H1 (cell line): ENCODE measurements at regions not wholly inside any gene's neighbourhood (a gene's known extent, or its start where the extent isn't known, plus 50 kb on each side); places are given as distances from the start of the nearest gene placed in this dataset.

Experiments used
- HDAC2 ChIP-seq, 2 experiments: fragments of 300-600 bp in 1 of 2; sonication (generic) in 1 of 2; IDR thresholded peaks; 2 replicates each; pipeline ENCODE4 v1.6.1; 2011 to 2012; ENCODE audit warnings: low read depth in 2 of 2, low read length in 2 of 2, mild to moderate bottlenecking in 2 of 2, moderate library complexity in 2 of 2, borderline replicate concordance in 1 of 2, inconsistent platforms in 1 of 2
- HDAC6 ChIP-seq: IDR thresholded peaks from one replicate; pipeline ENCODE4 v1.7.1; 2012; ENCODE audit warnings: low read depth, mild to moderate bottlenecking, inconsistent platforms, low read length, moderate library complexity
- RFX5 ChIP-seq: IDR thresholded peaks from 2 replicates; pipeline ENCODE4 v1.6.1; 2011; ENCODE audit warnings: low read depth, low read length, improper control_type of control experiment, borderline replicate concordance
- TF ChIP-seq, protein P1 (sequence below), 3 experiments: IDR thresholded peaks; 1 replicate in 2 of 3; 2 replicates in 1 of 3; pipeline versions ENCODE4 v1.5.1 to v1.6.1; 2011; ENCODE audit warnings: low read length in 3 of 3, mild to moderate bottlenecking in 3 of 3, inconsistent platforms in 2 of 3, low read depth in 1 of 3, moderate library complexity in 1 of 3; ENCODE audit not compliant: insufficient read depth in 1 of 3; ENCODE audit errors: control extremely low read depth in 1 of 3

DNA sequence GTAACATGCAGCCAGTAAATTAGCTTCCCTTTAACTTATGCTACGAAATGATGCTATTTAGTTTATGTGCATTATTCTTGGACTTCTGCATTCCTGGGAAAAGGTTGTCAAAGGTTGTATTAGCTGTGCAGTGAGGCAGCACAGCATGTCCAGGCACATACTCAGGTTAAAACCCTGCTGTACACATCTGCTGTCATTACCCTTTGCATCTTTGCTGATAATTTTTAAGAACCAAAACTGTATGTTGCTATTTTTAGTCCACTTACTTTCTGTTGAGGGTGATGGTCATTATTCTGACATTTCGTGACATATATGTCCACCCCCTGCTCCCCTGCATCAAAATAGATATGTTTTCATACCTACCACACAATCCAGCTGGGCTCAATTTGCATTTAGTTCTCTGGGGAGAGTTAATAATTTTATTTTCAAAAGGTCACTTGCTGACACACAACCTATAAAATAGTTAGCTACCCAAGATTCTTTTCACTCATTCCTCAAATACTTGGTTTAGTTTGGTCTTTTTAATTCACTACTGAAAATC lies 142.5 kb upstream of the SPACA1 start (continued):
- TF ChIP-seq HDAC2 (IDR thresholded peaks at IDR 0.05; ENCODE audit: borderline replicate concordance in 1 of 2, low read depth in 2 of 2, low read length in 2 of 2) (no peak), RFX5 (no peak), HDAC6 (no peak)
- TF ChIP-seq, protein P1, sequence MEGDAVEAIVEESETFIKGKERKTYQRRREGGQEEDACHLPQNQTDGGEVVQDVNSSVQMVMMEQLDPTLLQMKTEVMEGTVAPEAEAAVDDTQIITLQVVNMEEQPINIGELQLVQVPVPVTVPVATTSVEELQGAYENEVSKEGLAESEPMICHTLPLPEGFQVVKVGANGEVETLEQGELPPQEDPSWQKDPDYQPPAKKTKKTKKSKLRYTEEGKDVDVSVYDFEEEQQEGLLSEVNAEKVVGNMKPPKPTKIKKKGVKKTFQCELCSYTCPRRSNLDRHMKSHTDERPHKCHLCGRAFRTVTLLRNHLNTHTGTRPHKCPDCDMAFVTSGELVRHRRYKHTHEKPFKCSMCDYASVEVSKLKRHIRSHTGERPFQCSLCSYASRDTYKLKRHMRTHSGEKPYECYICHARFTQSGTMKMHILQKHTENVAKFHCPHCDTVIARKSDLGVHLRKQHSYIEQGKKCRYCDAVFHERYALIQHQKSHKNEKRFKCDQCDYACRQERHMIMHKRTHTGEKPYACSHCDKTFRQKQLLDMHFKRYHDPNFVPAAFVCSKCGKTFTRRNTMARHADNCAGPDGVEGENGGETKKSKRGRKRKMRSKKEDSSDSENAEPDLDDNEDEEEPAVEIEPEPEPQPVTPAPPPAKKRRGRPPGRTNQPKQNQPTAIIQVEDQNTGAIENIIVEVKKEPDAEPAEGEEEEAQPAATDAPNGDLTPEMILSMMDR (IDR thresholded peaks at IDR 0.05; ENCODE audit: control extremely low read depth in 1 of 3, insufficient read depth in 1 of 3, low read depth in 1 of 3, low read length in 3 of 3), result no peak
